HG02938 (cell line): ENCODE measurements at regions not wholly inside any gene's neighbourhood (a gene's known extent, or its start where the extent isn't known, plus 50 kb on each side); places are given as distances from the start of the nearest gene placed in this dataset.
"Not testable (repeated sequence)": the region's sequence is repeated elsewhere in the genome, so short reads cannot be mapped to it uniquely, and the experiment has no call there.

Experiments used
- ATAC-seq: cut with Tn5 transposase; IDR thresholded peaks from one replicate; pipeline ENCODE4 v1.9.1; 2021; ENCODE audit warnings: mild to moderate bottlenecking, moderate library complexity; ENCODE audit not compliant: unreplicated experiment

GRCh38 chr1:56135069-56135863 lies 444.1 kb downstream of the PLPP3 start:
- peak; percentile 72 for ATAC-seq

GRCh38 chr1:56133522-56134472 lies 445.6 kb downstream of the PLPP3 start:
- no peak for ATAC-seq

GRCh38 chr1:56132520-56132919 lies 446.8 kb downstream of the PLPP3 start:
- no peak for ATAC-seq

GRCh38 chr1:56129837-56130236 lies 449.5 kb downstream of the PLPP3 start:
- ATAC-seq: no peak

GRCh38 chr1:56125316-56125715 lies 454.0 kb downstream of the PLPP3 start:
- no peak for ATAC-seq

GRCh38 chr1:56123826-56124225 lies 455.5 kb downstream of the PLPP3 start:
- ATAC-seq: no peak

- ATAC-seq: no peak
Observed at GRCh38 chr1:56123421-56123820, 455.9 kb downstream of the PLPP3 start.

- no peak for ATAC-seq
Observed at GRCh38 chr1:56120021-56120420, 459.3 kb downstream of the PLPP3 start.

GRCh38 chr1:56118676-56119075 lies 460.7 kb downstream of the PLPP3 start:
- not testable (repeated sequence) for ATAC-seq

- no peak for ATAC-seq
Observed at GRCh38 chr1:56115701-56116100, 463.7 kb downstream of the PLPP3 start.

GRCh38 chr1:56113679-56114078 lies 465.7 kb downstream of the PLPP3 start:
- no peak for ATAC-seq

GRCh38 chr1:56107275-56107638 lies 472.1 kb downstream of the PLPP3 start:
- ATAC-seq: no peak

GRCh38 chr1:56106531-56107274 lies 472.7 kb downstream of the PLPP3 start:
- no peak for ATAC-seq

GRCh38 chr1:56105397-56105796 lies 474.0 kb downstream of the PLPP3 start:
- no peak for ATAC-seq

- ATAC-seq: no peak
Observed at GRCh38 chr1:56099766-56100265, 479.5 kb downstream of the PLPP3 start.

- ATAC-seq: no peak
Observed at GRCh38 chr1:56098946-56099345, 480.4 kb downstream of the PLPP3 start.

- ATAC-seq: no peak
Observed at GRCh38 chr1:56097713-56098112, 481.6 kb downstream of the PLPP3 start.

- no peak for ATAC-seq
Observed at GRCh38 chr1:56095696-56096665, 483.4 kb downstream of the PLPP3 start.

GRCh38 chr1:56094168-56094567 lies 485.2 kb downstream of the PLPP3 start:
- no peak for ATAC-seq
